SU-DHL-6 (cell line): ENCODE measurements at regions not wholly inside any gene's neighbourhood (a gene's known extent, or its start where the extent isn't known, plus 50 kb on each side); places are given as distances from the start of the nearest gene placed in this dataset.

ENCODE experiments used
- CTCF ChIP-seq: fragments of 200-600 bp; sonication (generic); IDR thresholded peaks from one replicate; pipeline ENCODE4 v1.5.1; 2017; ENCODE audit warnings: antibody characterized with exemption, mild to moderate bottlenecking, low read length, moderate library complexity; ENCODE audit not compliant: insufficient read depth, poor library complexity, severe bottlenecking
- EZH2phosphoT487 ChIP-seq: fragments of 200-600 bp; sonication (generic), shearing (Covaris generic); conservative IDR thresholded peaks from 2 replicates; pipeline ENCODE4 v1.6.1; 2018; ENCODE audit warnings: mild to moderate bottlenecking, antibody characterized with exemption, low read length, moderate library complexity, mixed read lengths

DNA sequence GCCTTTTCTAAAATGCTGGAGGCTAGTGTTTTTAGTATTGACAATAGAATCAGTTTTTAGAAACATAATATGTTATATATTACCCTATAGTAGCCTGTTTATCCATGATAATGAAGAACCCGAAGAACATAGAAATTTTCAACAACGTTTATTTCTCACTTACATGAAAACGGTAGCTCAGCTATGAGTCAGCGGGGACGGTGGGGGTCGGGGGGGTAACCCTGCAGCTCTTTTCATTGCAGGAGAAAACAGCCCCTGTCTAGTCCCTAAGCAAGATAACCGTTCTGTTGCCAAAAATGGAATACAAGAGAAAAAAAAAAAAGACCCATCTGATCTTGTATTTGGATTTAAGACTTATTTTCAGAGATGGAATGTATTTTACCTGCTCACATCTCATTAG is 1758.4 kb upstream of the AGA start:
- TF ChIP-seq CTCF (no peak), EZH2phosphoT487 (no peak)
